ENCODE measurements at regions not wholly inside any gene's neighbourhood (a gene's known extent, or its start where the extent isn't known, plus 50 kb on each side); places are given as distances from the start of the nearest gene placed in this dataset.

- intact Hi-C loops (cut with DNase I), result no loop called here
- WGBS, result 80% methylated on average over 3 of the region's 3 CpGs
- DNase-seq (ENCODE audit: low spot score), result no peak
Measured at GRCh38 chr1:63041660-63042059, 257.7 kb downstream of the ATG4C start.

GRCh38 chr1:63042278-63042677 is 258.3 kb downstream of the ATG4C start:
- Histone ChIP-seq H3K27me3 (replicated peaks; ENCODE audit: insufficient read depth) (no peaks in the 10 kb centered on the region), H3K4me3 (no peak overlapping the region), H3K9me3 (no peaks in the 10 kb centered on the region), H3K4me1 (replicated peaks) (no peaks in the 10 kb centered on the region), H3K36me3 (no peaks in the 10 kb centered on the region), H3K27ac (no peak overlapping the region)
- intact Hi-C loops (cut with DNase I), result no loop called here
- no peak for DNase-seq (ENCODE audit: low spot score)
- whole genome bisulfite sequencing, result 19% methylated on average over 4 of the region's 4 CpGs
- TF ChIP-seq POLR2A (IDR thresholded peaks at IDR 0.05) (no peak), POLR2AphosphoS5 (IDR thresholded peaks at IDR 0.05) (no peak), CTCF (IDR thresholded peaks at IDR 0.05) (no peak)

More at GRCh38 chr1:63041660-63042059, 257.7 kb downstream of the ATG4C start:
- Histone ChIP-seq H3K27ac (no peak overlapping the region), H3K4me1 (replicated peaks) (no peaks in the 10 kb centered on the region), H3K9me3 (no peaks in the 10 kb centered on the region), H3K4me3 (no peak overlapping the region), H3K27me3 (replicated peaks; ENCODE audit: insufficient read depth) (no peaks in the 10 kb centered on the region), H3K36me3 (no peaks in the 10 kb centered on the region)
- TF ChIP-seq POLR2A (IDR thresholded peaks at IDR 0.05), result no peak
- TF ChIP-seq CTCF (IDR thresholded peaks at IDR 0.05), result no peak
- TF ChIP-seq POLR2AphosphoS5 (IDR thresholded peaks at IDR 0.05), result no peak

GRCh38 chr1:63046539-63046938 is 262.6 kb downstream of the ATG4C start:
- Histone ChIP-seq H3K27ac (no peak overlapping the region), H3K36me3 (no peaks in the 10 kb centered on the region), H3K27me3 (replicated peaks; ENCODE audit: insufficient read depth) (peaks cover 2% of the 10 kb centered on the region), H3K4me3 (no peak overlapping the region), H3K4me1 (replicated peaks) (no peaks in the 10 kb centered on the region), H3K9me3 (no peaks in the 10 kb centered on the region)
- no peak for DNase-seq (ENCODE audit: low spot score)
- 78% methylated on average over 2 of the region's 2 CpGs for WGBS
- intact Hi-C loops (cut with DNase I), result no loop called here
- no peak for TF ChIP-seq CTCF (IDR thresholded peaks at IDR 0.05)
- no peak for TF ChIP-seq POLR2A (IDR thresholded peaks at IDR 0.05)
- TF ChIP-seq POLR2AphosphoS5 (IDR thresholded peaks at IDR 0.05), result no peak

GRCh38 chr1:63049135-63049534 is 265.2 kb downstream of the ATG4C start:
- WGBS, result 74% methylated on average over 2 of the region's 2 CpGs
- H3K27me3 ChIP-seq (replicated peaks; ENCODE audit: insufficient read depth), result peaks cover 2% of the 10 kb centered on the region
- H3K9me3 ChIP-seq, result no peaks in the 10 kb centered on the region
- no peak overlapping the region for H3K27ac ChIP-seq
- H3K4me3 ChIP-seq, result no peak overlapping the region
- H3K36me3 ChIP-seq, result no peaks in the 10 kb centered on the region
- intact Hi-C loops (cut with DNase I), result no loop called here
- DNase-seq (ENCODE audit: low spot score), result no peak
- TF ChIP-seq CTCF (IDR thresholded peaks at IDR 0.05) (no peak), POLR2A (IDR thresholded peaks at IDR 0.05) (no peak), POLR2AphosphoS5 (IDR thresholded peaks at IDR 0.05) (no peak)
- H3K4me1 ChIP-seq (replicated peaks), result no peaks in the 10 kb centered on the region

- Histone ChIP-seq H3K4me1 (replicated peaks) (no peaks in the 10 kb centered on the region), H3K27me3 (replicated peaks; ENCODE audit: insufficient read depth) (peaks cover 2% of the 10 kb centered on the region), H3K27ac (no peak overlapping the region), H3K4me3 (no peak overlapping the region), H3K9me3 (no peaks in the 10 kb centered on the region), H3K36me3 (no peaks in the 10 kb centered on the region)
- no peak for TF ChIP-seq POLR2AphosphoS5 (IDR thresholded peaks at IDR 0.05)
- no peak for TF ChIP-seq POLR2A (IDR thresholded peaks at IDR 0.05)
- no peak for TF ChIP-seq CTCF (IDR thresholded peaks at IDR 0.05)
- intact Hi-C loops (cut with DNase I), result no loop called here
- no peak for DNase-seq (ENCODE audit: low spot score)
- WGBS, result 80% methylated on average over 5 of the region's 5 CpGs
Measured at GRCh38 chr1:63051356-63051755, 267.4 kb downstream of the ATG4C start.

All from prostate gland (tissue), 2 donors.